HEK293 (cell line): ENCODE measurements at regions not wholly inside any gene's neighbourhood (a gene's known extent, or its start where the extent isn't known, plus 50 kb on each side); places are given as distances from the start of the nearest gene placed in this dataset.

ENCODE experiments used
- CTCF ChIP-seq: fragments of 450-650 bp; formaldehyde crosslinking; IDR thresholded peaks from 2 replicates; pipeline ENCODE4 v1.5.1; 2016; ENCODE audit warnings: missing biosample characterization, missing genetic modification characterization
- OVOL3 ChIP-seq: fragments of 450-650 bp; formaldehyde crosslinking; IDR thresholded peaks from 2 replicates; pipeline ENCODE4 v1.5.1; 2016; ENCODE audit warnings: missing biosample characterization, missing genetic modification characterization
- PRDM4 ChIP-seq: fragments of 450-650 bp; formaldehyde crosslinking; IDR thresholded peaks from 2 replicates; pipeline ENCODE4 v1.5.1; 2017; ENCODE audit warnings: missing biosample characterization, missing genetic modification characterization
- SCRT1 ChIP-seq: fragments of 450-650 bp; formaldehyde crosslinking; IDR thresholded peaks from 2 replicates; pipeline ENCODE4 v1.5.1; 2016; ENCODE audit warnings: missing biosample characterization, missing genetic modification characterization, borderline replicate concordance
- YY1 ChIP-seq: fragments of 450-650 bp; formaldehyde crosslinking; IDR thresholded peaks from 2 replicates; pipeline ENCODE4 v1.5.1; 2018; ENCODE audit warnings: missing biosample characterization, missing genetic modification characterization
- ZBTB11 ChIP-seq: fragments of 450-650 bp; formaldehyde crosslinking; conservative IDR thresholded peaks from 2 replicates; pipeline ENCODE4 v1.5.1; 2016; ENCODE audit warnings: low read depth, missing biosample characterization, missing genetic modification characterization
- ZBTB7A ChIP-seq: fragments of 450-650 bp; formaldehyde crosslinking; IDR thresholded peaks from 2 replicates; pipeline ENCODE4 v1.5.1; 2016; ENCODE audit warnings: low read depth, missing biosample characterization, missing genetic modification characterization
- ZNF274 ChIP-seq, 2 experiments: fragments of 200-500 bp in 1 of 2; fragments of 450-650 bp in 1 of 2; sonication (Bioruptor generic) in 1 of 2; formaldehyde crosslinking in 1 of 2; IDR thresholded peaks; 2 replicates each; pipeline versions ENCODE4 v1.5.1 to v1.6.1; 2014 to 2016; ENCODE audit warnings: borderline replicate concordance in 1 of 2, inconsistent platforms in 1 of 2, low read length in 1 of 2, missing biosample characterization in 1 of 2, missing genetic modification characterization in 1 of 2
- ZNF510 ChIP-seq: fragments of 450-650 bp; formaldehyde crosslinking; IDR thresholded peaks from 2 replicates; pipeline ENCODE4 v1.5.1; 2018; ENCODE audit warnings: mild to moderate bottlenecking, missing genetic modification characterization, missing biosample characterization; ENCODE audit not compliant: insufficient replicate concordance
- ZNF621 ChIP-seq: fragments of 450-650 bp; formaldehyde crosslinking; IDR thresholded peaks from 2 replicates; pipeline ENCODE4 v1.5.1; 2017; ENCODE audit warnings: missing biosample characterization, missing genetic modification characterization
- ZNF654 ChIP-seq: fragments of 450-650 bp; formaldehyde crosslinking; IDR thresholded peaks from 2 replicates; pipeline ENCODE4 v1.5.1; 2016; ENCODE audit warnings: low read depth, missing biosample characterization, missing genetic modification characterization
- ZNF785 ChIP-seq: fragments of 450-650 bp; formaldehyde crosslinking; IDR thresholded peaks from 2 replicates; pipeline ENCODE4 v1.5.1; 2016; ENCODE audit warnings: missing biosample characterization, missing genetic modification characterization

- no peak for TF ChIP-seq CTCF (tag by site-specific recombination)
- no peak for TF ChIP-seq ZBTB7A (tag by site-specific recombination)
- TF ChIP-seq YY1 (tag by site-specific recombination), result no peak
- TF ChIP-seq ZNF621 (tag by site-specific recombination), result no peak
- no peak for TF ChIP-seq OVOL3 (tag by site-specific recombination)
- TF ChIP-seq SCRT1 (tag by site-specific recombination), result no peak
- no peak for TF ChIP-seq ZNF274 (IDR thresholded peaks at IDR 0.05; ENCODE audit: low read length)
- TF ChIP-seq ZNF274 (tag by site-specific recombination; IDR thresholded peaks at IDR 0.05; ENCODE audit: borderline replicate concordance), result no peak
- no peak for TF ChIP-seq ZNF654
- no peak for TF ChIP-seq PRDM4 (tag by site-specific recombination)
- TF ChIP-seq ZBTB11 (tag by site-specific recombination), result no peak
- TF ChIP-seq ZNF510 (tag by site-specific recombination), result no peak
- TF ChIP-seq ZNF785, result no peak
Measured at GRCh38 chr15:91476861-91477260, 376.6 kb upstream of the SLCO3A1 start.
